ENCODE measurements at regions not wholly inside any gene's neighbourhood (a gene's known extent, or its start where the extent isn't known, plus 50 kb on each side); places are given as distances from the start of the nearest gene placed in this dataset.

DNA sequence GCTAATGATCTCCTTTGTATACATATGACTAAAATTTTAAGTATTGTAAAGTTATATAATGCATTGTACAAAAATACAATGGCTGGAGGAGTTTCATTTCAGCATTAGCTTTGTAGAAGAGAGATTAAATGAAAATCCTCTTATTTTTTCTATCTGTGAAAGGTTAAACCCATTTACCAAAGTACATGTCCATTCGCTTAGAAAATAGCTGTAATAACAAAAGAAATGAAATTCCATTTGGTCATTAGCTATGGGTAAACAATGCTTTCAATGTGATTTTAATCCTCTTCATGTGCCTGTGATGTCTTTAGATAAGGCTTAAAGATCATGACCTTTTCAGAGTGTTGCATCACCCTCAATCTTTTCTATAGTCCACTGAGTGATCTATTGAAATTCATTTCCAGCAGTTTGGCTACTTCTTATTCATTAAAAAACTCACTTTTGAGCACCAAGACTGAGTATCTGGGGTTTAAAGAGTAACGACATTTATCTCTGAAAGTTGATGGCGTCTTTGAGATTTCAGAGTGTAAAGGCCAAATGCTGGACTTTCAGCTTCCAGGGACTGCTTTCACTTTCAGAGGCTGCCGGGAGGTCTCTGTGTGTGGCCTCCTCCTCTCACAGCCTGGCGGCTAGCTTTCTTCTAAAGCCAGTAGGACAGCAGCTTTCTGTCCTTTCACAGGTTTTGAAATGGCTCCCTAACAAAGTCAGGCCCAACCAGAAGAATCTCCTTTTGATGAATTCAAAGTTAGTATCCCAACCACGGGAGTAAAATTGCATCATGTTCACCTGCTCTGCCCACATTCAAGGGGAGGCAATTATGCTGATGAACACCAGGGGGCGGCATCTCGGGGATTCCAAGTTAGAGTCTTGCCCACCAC lies 701.4 kb upstream of the COBL start:
- no peak for TF ChIP-seq SMC3 (IDR thresholded peaks at IDR 0.05; ENCODE audit: low read depth, low read length)
- no peak for TF ChIP-seq NFE2L2 (IDR thresholded peaks at IDR 0.05; ENCODE audit: low read depth, low read length)
- TF ChIP-seq, protein P1, sequence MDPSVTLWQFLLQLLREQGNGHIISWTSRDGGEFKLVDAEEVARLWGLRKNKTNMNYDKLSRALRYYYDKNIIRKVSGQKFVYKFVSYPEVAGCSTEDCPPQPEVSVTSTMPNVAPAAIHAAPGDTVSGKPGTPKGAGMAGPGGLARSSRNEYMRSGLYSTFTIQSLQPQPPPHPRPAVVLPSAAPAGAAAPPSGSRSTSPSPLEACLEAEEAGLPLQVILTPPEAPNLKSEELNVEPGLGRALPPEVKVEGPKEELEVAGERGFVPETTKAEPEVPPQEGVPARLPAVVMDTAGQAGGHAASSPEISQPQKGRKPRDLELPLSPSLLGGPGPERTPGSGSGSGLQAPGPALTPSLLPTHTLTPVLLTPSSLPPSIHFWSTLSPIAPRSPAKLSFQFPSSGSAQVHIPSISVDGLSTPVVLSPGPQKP (IDR thresholded peaks at IDR 0.05; ENCODE audit: borderline replicate concordance, low read depth, low read length) = no peak
- TF ChIP-seq CHD1 (IDR thresholded peaks at IDR 0.05; ENCODE audit: low read depth, low read length) = no peak
- TF ChIP-seq USF2 (IDR thresholded peaks at IDR 0.05; ENCODE audit: low read depth, low read length) = no peak
- TF ChIP-seq RCOR1 (IDR thresholded peaks at IDR 0.05; ENCODE audit: insufficient replicate concordance, low read length) = no peak
- no peak for TF ChIP-seq RAD21 (IDR thresholded peaks at IDR 0.05; ENCODE audit: low read length)
- no peak for TF ChIP-seq BHLHE40 (IDR thresholded peaks at IDR 0.05; ENCODE audit: low read depth, low read length)
- no peak for TF ChIP-seq POLR2A (IDR thresholded peaks at IDR 0.05; ENCODE audit: low read depth, low read length)
- TF ChIP-seq CTCF (conservative IDR thresholded peaks at IDR 0.05; ENCODE audit: low read depth, low read length) = no peak
- no peak for TF ChIP-seq MXI1 (IDR thresholded peaks at IDR 0.05; ENCODE audit: borderline replicate concordance, low read depth, low read length)
- no peak for TF ChIP-seq MAZ (IDR thresholded peaks at IDR 0.05; ENCODE audit: borderline replicate concordance, low read depth, low read length)
- no peak for TF ChIP-seq FOS (IDR thresholded peaks at IDR 0.05; ENCODE audit: low read depth, low read length)
- no peak for TF ChIP-seq RFX5 (IDR thresholded peaks at IDR 0.05; ENCODE audit: low read depth, low read length)
- Histone ChIP-seq H3K9me3 (ENCODE audit: control insufficient read depth, insufficient read depth, low read length) (peaks cover 7% of the 10 kb centered on the region), H4K20me1 (ENCODE audit: insufficient read depth, low read length) (no peaks in the 10 kb centered on the region), H3K4me3 (ENCODE audit: insufficient read depth, low read depth, low read length) (no peak overlapping the region), H3K23ac (ENCODE audit: low read depth, low read length) (no peak overlapping the region), H2AFZ (replicated peaks; ENCODE audit: low read length, poor library complexity) (no peak overlapping the region), H3K9me1 (ENCODE audit: insufficient read depth, low read length) (no peaks in the 10 kb centered on the region), H2BK5ac (ENCODE audit: low read depth, low read length, poor library complexity, severe bottlenecking) (no peak overlapping the region), H3K36me3 (ENCODE audit: control insufficient read depth, insufficient read depth, low read length) (no peaks in the 10 kb centered on the region), H3K79me1 (ENCODE audit: low read depth in 1 of 2, low read length in 2 of 2) (no peaks in the 10 kb centered on the region), H3K4me2 (ENCODE audit: low read depth, low read length) (no peak overlapping the region), H4K5ac (ENCODE audit: low read depth, low read length) (no peak overlapping the region), H3K27ac (ENCODE audit: insufficient read depth, low read length) (no peak overlapping the region), H2BK120ac (ENCODE audit: low read depth, low read length) (no peak overlapping the region), H4K91ac (ENCODE audit: insufficient read depth, low read depth, low read length) (no peak overlapping the region), H2BK15ac (ENCODE audit: low read depth, low read length) (no peak overlapping the region), H3K56ac (ENCODE audit: extremely low read depth, insufficient read depth, low read length) (no peak overlapping the region), H2AK9ac (replicated peaks; ENCODE audit: low read depth, low read length, poor library complexity) (no peak overlapping the region), H4K8ac (ENCODE audit: low read depth in 2 of 2, low read length in 2 of 2) (no peak overlapping the region), H3K4me1 (ENCODE audit: control insufficient read depth, insufficient read depth, low read length) (no peaks in the 10 kb centered on the region), H3K4ac (ENCODE audit: low read depth, low read length) (no peak overlapping the region), H2AK5ac (ENCODE audit: low read depth, low read length) (no peak overlapping the region), H2BK20ac (ENCODE audit: low read depth, low read length) (no peak overlapping the region), H3K9ac (ENCODE audit: low read depth, low read length) (no peak overlapping the region), H3K27me3 (ENCODE audit: control insufficient read depth, insufficient read depth, low read length) (no peaks in the 10 kb centered on the region), H3K14ac (replicated peaks; ENCODE audit: low read depth, low read length) (no peak overlapping the region), H3K18ac (ENCODE audit: low read depth, low read length) (no peak overlapping the region)
- ATAC-seq (ENCODE audit: low read depth) (no peak), DNase-seq (no peak)
- BruUV-seq (replicated peaks) = no TSS peak
- in situ Hi-C loops (cut with MboI; ENCODE audit: low sequenced_read_pairs) = no loop called here
- POLR2A ChIA-PET (ENCODE audit: unreplicated experiment) = no interaction called here
- intact Hi-C loops (cut with micrococcal nuclease) = no loop called here
- no CpG with 5 or more reads among the region's 8 CpGs for WGBS, 2 experiments (ENCODE audit: extremely low coverage in 2 of 2, insufficient read length in 1 of 2)
- CTCF ChIA-PET = interaction anchor here (0.6 kb wide), 1 partner anchor 815 kb away, joined by 4 read pairs; no protein-coding TSS in a partner anchor
- dilution Hi-C loops (cut with HindIII; ENCODE audit: low sequenced_read_pairs, unreplicated experiment) = no loop called here
